PC-3 (cell line): ENCODE measurements at regions not wholly inside any gene's neighbourhood (a gene's known extent, or its start where the extent isn't known, plus 50 kb on each side); places are given as distances from the start of the nearest gene placed in this dataset.

Experiments
- ATAC-seq: fragments of 200-7000 bp; cut with Tn5 transposase; 2 replicates; pipeline ENCODE4 v1.9.1; 2020; ENCODE audit warnings: mild to moderate bottlenecking, moderate library complexity
- BruUV-seq: library from RNA; stranded (reverse); fragments of 400-500 nt; replicated peaks from 2 replicates; lab custom pipeline; 2021; lab: Mats Ljungman, UMichigan
- CTCF ChIA-PET: fragments of 300-600 bp; sonication (Branson Sonifier 250); formaldehyde crosslinking; loops from one replicate; lab custom pipeline; 2022; ENCODE audit warnings: antibody characterized with exemption; lab: Charles Lee
- POLR2A ChIA-PET: fragments of 300-600 bp; sonication (Branson Sonifier 250); formaldehyde crosslinking; loops from one replicate; lab custom pipeline; 2022; ENCODE audit warnings: antibody characterized with exemption; ENCODE audit not compliant: unreplicated experiment; lab: Charles Lee
- DNase-seq: peaks from one replicate; pipeline ENCODE4 v3.0.0-alpha.2; 2015
- H2AFZ ChIP-seq: fragments of 300-600 bp; sonication (generic); 2 replicates; pipeline ENCODE4 v1.6.0; 2016; ENCODE audit warnings: antibody characterized with exemption, low read length
- H3F3A ChIP-seq: fragments of 300-600 bp; sonication (generic); one replicate; pipeline ENCODE4 v1.6.0; 2017; ENCODE audit warnings: antibody characterized with exemption, low read length, control low read depth, mild to moderate bottlenecking; ENCODE audit not compliant: unreplicated experiment
- H3K27ac ChIP-seq: fragments of 300-600 bp; sonication (generic); 2 replicates; pipeline ENCODE4 v1.5.1; 2016; ENCODE audit warnings: mild to moderate bottlenecking, low read length
- H3K27me3 ChIP-seq: fragments of 300-600 bp; sonication (generic); 2 replicates; pipeline ENCODE4 v1.6.1; 2016; ENCODE audit warnings: low read length, mixed read lengths
- H3K36me3 ChIP-seq: fragments of 300-600 bp; sonication (generic); 2 replicates; pipeline ENCODE4 v1.6.1; 2016; ENCODE audit warnings: low read depth, mixed run types, low read length, mixed read lengths
- H3K4me1 ChIP-seq: fragments of 300-600 bp; sonication (generic); 2 replicates; pipeline ENCODE4 v1.5.1; 2016; ENCODE audit warnings: low read length; ENCODE audit not compliant: insufficient read depth
- H3K4me2 ChIP-seq: fragments of 300-600 bp; sonication (generic); 2 replicates; pipeline ENCODE4 v1.6.0; 2016; ENCODE audit warnings: low read length
- H3K4me3 ChIP-seq: fragments of 300-600 bp; sonication (generic); 2 replicates; pipeline ENCODE4 v1.5.1; 2016; ENCODE audit warnings: mild to moderate bottlenecking, low read length, mixed read lengths
- H3K79me2 ChIP-seq: fragments of 300-600 bp; sonication (generic); 2 replicates; pipeline ENCODE4 v1.6.1; 2017; ENCODE audit warnings: low read length, mixed read lengths
- H3K9ac ChIP-seq: fragments of 300-600 bp; sonication (generic); 2 replicates; pipeline ENCODE4 v1.6.0; 2016; ENCODE audit warnings: mild to moderate bottlenecking, low read length
- H3K9me2 ChIP-seq: fragments of 300-600 bp; sonication (generic); replicated peaks from 2 replicates; pipeline ENCODE4 v1.6.1; 2016; ENCODE audit warnings: mixed run types, low read length, mixed read lengths
- H3K9me3 ChIP-seq: fragments of 300-600 bp; sonication (generic); 2 replicates; pipeline ENCODE4 v1.6.1; 2016; ENCODE audit warnings: low read length, mixed read lengths
- H4K20me1 ChIP-seq: fragments of 300-600 bp; sonication (generic); 2 replicates; pipeline ENCODE4 v1.6.1; 2016; ENCODE audit warnings: low read length, mixed read lengths
- EZH2 ChIP-seq: fragments of 300-600 bp; sonication (generic); IDR thresholded peaks from one replicate; pipeline ENCODE4 v1.6.1; 2017; ENCODE audit warnings: antibody characterized with exemption, mild to moderate bottlenecking, low read length; ENCODE audit not compliant: unreplicated experiment
- EZH2phosphoT487 ChIP-seq: fragments of 300-600 bp; sonication (generic); IDR thresholded peaks from 2 replicates; pipeline ENCODE4 v1.6.1; 2018; ENCODE audit warnings: mild to moderate bottlenecking, antibody characterized with exemption, low read length, borderline replicate concordance
- intact Hi-C: fragments of 100-400 bp; cut with micrococcal nuclease; formaldehyde crosslinking; loops from 2 replicates; pipeline ENCODE4 v1.9.0; 2023
- TF ChIP-seq, protein P1 (sequence below): fragments of 300-600 bp; sonication (generic); conservative IDR thresholded peaks from 2 replicates; pipeline ENCODE4 v1.5.1; 2017; ENCODE audit warnings: antibody characterized with exemption, low read depth, mild to moderate bottlenecking, low read length

DNA sequence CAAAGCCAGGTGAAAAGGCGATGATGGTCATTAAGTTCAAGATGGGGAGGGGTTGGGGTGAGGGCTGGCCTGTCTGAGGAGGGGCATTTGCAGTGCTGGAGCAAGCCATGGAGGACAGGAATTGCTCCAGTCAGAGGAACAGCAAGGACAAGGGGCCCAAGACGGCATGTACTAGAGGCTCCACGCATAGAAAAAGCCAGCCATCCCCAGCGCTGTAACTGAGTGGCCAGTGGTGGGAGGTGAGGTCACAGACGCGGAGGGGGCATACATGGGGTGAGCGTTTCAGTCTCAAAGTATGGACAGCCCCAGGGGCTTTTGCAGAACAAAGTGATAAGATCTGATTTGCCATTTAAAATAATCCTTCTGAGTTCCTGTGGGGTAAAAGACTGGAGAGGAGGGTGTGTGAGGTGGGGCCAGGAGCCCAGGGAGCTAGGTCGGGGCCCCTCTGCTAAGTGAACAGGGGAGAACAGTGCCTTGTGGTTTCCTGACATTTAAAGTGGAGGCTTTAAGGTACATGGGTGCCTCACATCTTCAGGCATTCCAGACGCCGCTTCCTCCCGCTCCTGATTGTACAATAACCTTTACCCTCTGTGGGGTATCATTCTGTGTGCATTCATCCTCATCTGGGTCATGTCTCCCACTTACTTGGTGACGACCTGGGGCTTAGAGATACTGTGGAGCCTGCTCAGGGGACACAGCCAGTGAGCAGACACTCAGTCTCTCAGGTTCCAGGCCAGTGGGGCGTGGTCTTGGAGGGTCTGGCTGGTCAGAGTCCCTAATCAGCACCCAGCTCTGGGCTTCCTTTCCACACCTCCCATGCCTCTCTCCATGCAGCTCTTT is 105.6 kb upstream of the GPR26 start:
- no peaks in the 10 kb centered on the region for H3K9me3 ChIP-seq
- H3K9me2 ChIP-seq: no peaks in the 10 kb centered on the region
- CTCF ChIA-PET: no interaction called here
- TF ChIP-seq EZH2: no peak
- TF ChIP-seq, protein P1, sequence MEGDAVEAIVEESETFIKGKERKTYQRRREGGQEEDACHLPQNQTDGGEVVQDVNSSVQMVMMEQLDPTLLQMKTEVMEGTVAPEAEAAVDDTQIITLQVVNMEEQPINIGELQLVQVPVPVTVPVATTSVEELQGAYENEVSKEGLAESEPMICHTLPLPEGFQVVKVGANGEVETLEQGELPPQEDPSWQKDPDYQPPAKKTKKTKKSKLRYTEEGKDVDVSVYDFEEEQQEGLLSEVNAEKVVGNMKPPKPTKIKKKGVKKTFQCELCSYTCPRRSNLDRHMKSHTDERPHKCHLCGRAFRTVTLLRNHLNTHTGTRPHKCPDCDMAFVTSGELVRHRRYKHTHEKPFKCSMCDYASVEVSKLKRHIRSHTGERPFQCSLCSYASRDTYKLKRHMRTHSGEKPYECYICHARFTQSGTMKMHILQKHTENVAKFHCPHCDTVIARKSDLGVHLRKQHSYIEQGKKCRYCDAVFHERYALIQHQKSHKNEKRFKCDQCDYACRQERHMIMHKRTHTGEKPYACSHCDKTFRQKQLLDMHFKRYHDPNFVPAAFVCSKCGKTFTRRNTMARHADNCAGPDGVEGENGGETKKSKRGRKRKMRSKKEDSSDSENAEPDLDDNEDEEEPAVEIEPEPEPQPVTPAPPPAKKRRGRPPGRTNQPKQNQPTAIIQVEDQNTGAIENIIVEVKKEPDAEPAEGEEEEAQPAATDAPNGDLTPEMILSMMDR: no peak
- no peaks in the 10 kb centered on the region for H3K36me3 ChIP-seq
- no peak overlapping the region for H3K9ac ChIP-seq
- no peak overlapping the region for H3K27ac ChIP-seq
- no TSS peak for BruUV-seq
- no peaks in the 10 kb centered on the region for H3K79me2 ChIP-seq
- ATAC-seq (no peak), DNase-seq (no peak)
- H3K4me3 ChIP-seq: no peak overlapping the region
- POLR2A ChIA-PET: no interaction called here
- no peak overlapping the region for H3K4me2 ChIP-seq
- intact Hi-C loops: no loop called here
- no peak overlapping the region for H2AFZ ChIP-seq
- no peaks in the 10 kb centered on the region for H4K20me1 ChIP-seq
- peaks cover 9% of the 10 kb centered on the region for H3K4me1 ChIP-seq
- no peaks in the 10 kb centered on the region for H3K27me3 ChIP-seq
- no peaks in the 10 kb centered on the region for H3F3A ChIP-seq

DNA sequence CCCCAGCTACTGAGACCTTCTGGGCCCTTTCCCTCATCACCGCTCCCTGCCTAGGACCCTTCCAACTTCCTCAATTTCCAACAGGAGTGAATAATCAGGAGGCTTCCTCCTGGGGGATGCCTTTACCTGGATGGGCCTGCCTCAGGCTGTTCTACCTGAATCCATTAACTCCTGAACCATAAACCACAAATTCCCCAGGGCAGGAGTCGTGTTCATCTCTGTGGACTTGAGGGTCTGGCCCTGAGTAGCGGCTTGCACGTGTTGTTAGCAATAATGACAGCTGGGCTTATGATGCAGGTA is 105.1 kb upstream of the GPR26 start:
- TF ChIP-seq, protein P1: no peak
- TF ChIP-seq EZH2phosphoT487 (no peak), EZH2 (no peak)
- Histone ChIP-seq H3K4me1 (peaks cover 10% of the 10 kb centered on the region), H3K9ac (no peak overlapping the region), H3K27ac (no peak overlapping the region), H3K9me2 (no peaks in the 10 kb centered on the region), H3F3A (no peaks in the 10 kb centered on the region), H2AFZ (no peak overlapping the region), H3K9me3 (no peaks in the 10 kb centered on the region), H4K20me1 (no peaks in the 10 kb centered on the region), H3K79me2 (no peaks in the 10 kb centered on the region), H3K36me3 (no peaks in the 10 kb centered on the region), H3K4me2 (no peak overlapping the region), H3K27me3 (no peaks in the 10 kb centered on the region), H3K4me3 (no peak overlapping the region)
- DNase-seq (no peak), ATAC-seq (no peak)
- intact Hi-C loops: no loop called here
- no TSS peak for BruUV-seq
- ChIA-PET POLR2A (no interaction called here), CTCF (no interaction called here)

DNA sequence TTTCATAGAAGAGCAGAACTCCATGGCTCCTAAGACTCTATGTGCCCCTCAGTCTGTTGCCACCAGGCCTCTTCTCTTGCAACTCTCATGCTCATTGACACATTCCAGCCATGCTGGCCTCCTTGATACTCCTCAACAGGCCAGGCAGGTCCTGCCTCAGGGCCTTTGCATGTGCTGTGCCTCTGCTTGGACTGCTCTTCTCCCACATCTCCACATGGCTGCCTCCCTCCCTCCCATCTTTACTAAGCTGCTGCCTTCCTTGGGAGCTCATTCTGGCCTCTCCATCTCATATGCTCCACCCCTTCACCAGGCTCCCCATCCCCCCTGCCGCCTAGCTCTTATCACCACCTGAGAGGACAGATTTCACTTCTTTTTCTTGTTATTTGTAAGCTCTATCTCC is 103.8 kb upstream of the GPR26 start:
- intact Hi-C loops: no loop called here
- ChIA-PET POLR2A (no interaction called here), CTCF (no interaction called here)
- Histone ChIP-seq H3K36me3 (no peaks in the 10 kb centered on the region), H3K4me3 (no peak overlapping the region), H2AFZ (no peak overlapping the region), H3K4me2 (no peak overlapping the region), H4K20me1 (no peaks in the 10 kb centered on the region), H3K9me2 (no peaks in the 10 kb centered on the region), H3K79me2 (no peaks in the 10 kb centered on the region), H3F3A (no peaks in the 10 kb centered on the region), H3K9ac (no peak overlapping the region), H3K27ac (no peak overlapping the region), H3K4me1 (peaks cover 10% of the 10 kb centered on the region), H3K9me3 (no peaks in the 10 kb centered on the region), H3K27me3 (no peaks in the 10 kb centered on the region)
- BruUV-seq: no TSS peak
- ATAC-seq (no peak), DNase-seq (no peak)
- no peak for TF ChIP-seq EZH2phosphoT487
- no peak for TF ChIP-seq EZH2
- TF ChIP-seq, protein P1: no peak
